ENCODE measurements at regions not wholly inside any gene's neighbourhood (a gene's known extent, or its start where the extent isn't known, plus 50 kb on each side); places are given as distances from the start of the nearest gene placed in this dataset.

- Histone ChIP-seq H3K27ac (ENCODE audit: low read length) (no peak overlapping the region), H3K79me2 (ENCODE audit: low read length) (no peaks in the 10 kb centered on the region), H3K4me3 (ENCODE audit: low read length) (no peak overlapping the region), H4K20me1 (ENCODE audit: insufficient read depth, low read length) (no peaks in the 10 kb centered on the region), H3K27me3 (ENCODE audit: low read depth, low read length) (no peaks in the 10 kb centered on the region), H3K9me3 (ENCODE audit: insufficient read depth, low read length) (no peaks in the 10 kb centered on the region), H3K9ac (ENCODE audit: low read length) (no peak overlapping the region), H3K4me1 (ENCODE audit: low read length) (peaks cover 19% of the 10 kb centered on the region; the same call in 1 of the 2 replicates), H3K4me2 (ENCODE audit: low read length) (no peak overlapping the region), H2AFZ (ENCODE audit: low read depth, low read length) (no peak overlapping the region), H3K36me3 (replicated peaks; ENCODE audit: low read depth, low read length) (no peaks in the 10 kb centered on the region)
- TF ChIP-seq CTCF (IDR thresholded peaks at IDR 0.05; ENCODE audit: low read depth, low read length) (no peak), EZH2phosphoT487 (IDR thresholded peaks at IDR 0.05; ENCODE audit: low read depth) (no peak)
Observed at GRCh38 chr14:34174973-34175372, 224.1 kb upstream of the EGLN3 start.

- H3K36me3 ChIP-seq (replicated peaks; ENCODE audit: low read depth, low read length): no peaks in the 10 kb centered on the region
- no peak for TF ChIP-seq EZH2phosphoT487 (IDR thresholded peaks at IDR 0.05; ENCODE audit: low read depth)
- TF ChIP-seq CTCF (IDR thresholded peaks at IDR 0.05; ENCODE audit: low read depth, low read length): no peak
- H3K4me3 ChIP-seq (ENCODE audit: low read length): no peak overlapping the region
- no peak overlapping the region for H2AFZ ChIP-seq (ENCODE audit: low read depth, low read length)
- no peak overlapping the region for H3K27ac ChIP-seq (ENCODE audit: low read length)
- H3K27me3 ChIP-seq (ENCODE audit: low read depth, low read length): no peaks in the 10 kb centered on the region
- peaks cover 19% of the 10 kb centered on the region; the same call in 1 of the 2 replicates for H3K4me1 ChIP-seq (ENCODE audit: low read length)
- H3K9ac ChIP-seq (ENCODE audit: low read length): no peak overlapping the region
- no peaks in the 10 kb centered on the region for H4K20me1 ChIP-seq (ENCODE audit: insufficient read depth, low read length)
- no peak overlapping the region for H3K4me2 ChIP-seq (ENCODE audit: low read length)
- no peaks in the 10 kb centered on the region for H3K79me2 ChIP-seq (ENCODE audit: low read length)
- H3K9me3 ChIP-seq (ENCODE audit: insufficient read depth, low read length): no peaks in the 10 kb centered on the region
Observed at GRCh38 chr14:34173916-34174315, 223.0 kb upstream of the EGLN3 start.

GRCh38 chr14:34172550-34173368 is 221.9 kb upstream of the EGLN3 start:
- Histone ChIP-seq H3K27ac (ENCODE audit: low read length) (no peak overlapping the region), H3K36me3 (replicated peaks; ENCODE audit: low read depth, low read length) (no peaks in the 10 kb centered on the region), H3K27me3 (ENCODE audit: low read depth, low read length) (no peaks in the 10 kb centered on the region), H4K20me1 (ENCODE audit: insufficient read depth, low read length) (no peaks in the 10 kb centered on the region), H3K4me3 (ENCODE audit: low read length) (no peak overlapping the region), H3K9ac (ENCODE audit: low read length) (no peak overlapping the region), H3K4me2 (ENCODE audit: low read length) (no peak overlapping the region), H2AFZ (ENCODE audit: low read depth, low read length) (no peak overlapping the region), H3K9me3 (ENCODE audit: insufficient read depth, low read length) (no peaks in the 10 kb centered on the region), H3K4me1 (ENCODE audit: low read length) (peaks cover 19% of the 10 kb centered on the region; the same call in 1 of the 2 replicates), H3K79me2 (ENCODE audit: low read length) (no peaks in the 10 kb centered on the region)
- TF ChIP-seq EZH2phosphoT487 (IDR thresholded peaks at IDR 0.05; ENCODE audit: low read depth): no peak
- no peak for TF ChIP-seq CTCF (IDR thresholded peaks at IDR 0.05; ENCODE audit: low read depth, low read length)

GRCh38 chr14:34172173-34172451 is 221.2 kb upstream of the EGLN3 start:
- Histone ChIP-seq H3K9ac (ENCODE audit: low read length) (no peak overlapping the region), H3K27me3 (ENCODE audit: low read depth, low read length) (no peaks in the 10 kb centered on the region), H2AFZ (ENCODE audit: low read depth, low read length) (no peak overlapping the region), H3K4me3 (ENCODE audit: low read length) (no peak overlapping the region), H4K20me1 (ENCODE audit: insufficient read depth, low read length) (no peaks in the 10 kb centered on the region), H3K9me3 (ENCODE audit: insufficient read depth, low read length) (no peaks in the 10 kb centered on the region), H3K27ac (ENCODE audit: low read length) (no peak overlapping the region), H3K4me1 (ENCODE audit: low read length) (peaks cover 19% of the 10 kb centered on the region; the same call in 1 of the 2 replicates), H3K36me3 (replicated peaks; ENCODE audit: low read depth, low read length) (no peaks in the 10 kb centered on the region), H3K79me2 (ENCODE audit: low read length) (no peaks in the 10 kb centered on the region), H3K4me2 (ENCODE audit: low read length) (no peak overlapping the region)
- no peak for TF ChIP-seq EZH2phosphoT487 (IDR thresholded peaks at IDR 0.05; ENCODE audit: low read depth)
- no peak for TF ChIP-seq CTCF (IDR thresholded peaks at IDR 0.05; ENCODE audit: low read depth, low read length)

Measured in OCI-LY3 (cell line).